SK-N-SH (cell line): ENCODE measurements at regions not wholly inside any gene's neighbourhood (a gene's known extent, or its start where the extent isn't known, plus 50 kb on each side); places are given as distances from the start of the nearest gene placed in this dataset.

Source experiments
- CTCF ChIA-PET: fragments of 300-600, 350-600 bp; formaldehyde crosslinking; extraction: SDS; loops from one replicate; lab custom pipeline; 2021; lab: Yijun Ruan, JAX
- POLR2A ChIA-PET: fragments of 350-600 bp; sonication (Branson Sonifier 250); formaldehyde crosslinking; extraction: SDS; loops from one replicate; lab custom pipeline; 2020; ENCODE audit warnings: antibody characterized with exemption, inconsistent platforms; lab: Yijun Ruan, JAX
- DNase-seq: peaks from one replicate; pipeline ENCODE4 v3.0.0; 2012
- H2AFZ ChIP-seq: fragments of 200-600 bp; sonication (generic); 2 replicates; pipeline ENCODE4 v1.8.1; 2016; ENCODE audit warnings: antibody characterized with exemption, mild to moderate bottlenecking, low read depth
- H3F3A ChIP-seq: fragments of 200-600 bp; sonication (generic); replicated peaks from 2 replicates; pipeline ENCODE3; 2016; ENCODE audit warnings: antibody characterized with exemption, mild to moderate bottlenecking; ENCODE audit not compliant: insufficient read depth
- H3K27ac ChIP-seq, 2 experiments: fragments of 200-500 bp in 1 of 2; fragments of 200-600 bp in 1 of 2; sonication (Bioruptor generic) in 1 of 2; sonication (generic), shearing (Covaris generic) in 1 of 2; 2 replicates each; pipeline versions ENCODE4 v1.5.1 to v1.6.1; 2014 to 2016; ENCODE audit warnings: low read depth in 2 of 2, inconsistent platforms in 1 of 2, low read length in 1 of 2, mild to moderate bottlenecking in 1 of 2, mixed read lengths in 1 of 2
- H3K27me3 ChIP-seq: fragments of 200-600 bp; sonication (generic), shearing (Covaris generic); 2 replicates; pipeline ENCODE4 v1.6.1; 2016; ENCODE audit warnings: mixed run types; ENCODE audit not compliant: insufficient read depth
- H3K36me3 ChIP-seq, 2 experiments: fragments of 200-500 bp in 1 of 2; fragments of 200-600 bp in 1 of 2; sonication (Bioruptor generic) in 1 of 2; sonication (generic) in 1 of 2; replicated peaks in 1 of 2; 2 replicates each; pipeline versions ENCODE3 to v1.5.1; 2014 to 2016; ENCODE audit warnings: low read length in 1 of 2, mild to moderate bottlenecking in 1 of 2; ENCODE audit not compliant: insufficient read depth in 2 of 2, control insufficient read depth in 1 of 2
- H3K4me1 ChIP-seq, 2 experiments: fragments of 200-500 bp in 1 of 2; fragments of 200-600 bp in 1 of 2; sonication (Bioruptor generic) in 1 of 2; sonication (generic), shearing (Covaris generic) in 1 of 2; 2 replicates each; pipeline versions ENCODE4 v1.5.1 to v1.6.1; 2014 to 2016; ENCODE audit warnings: low read depth in 1 of 2, low read length in 1 of 2, mixed run types in 1 of 2; ENCODE audit not compliant: insufficient read depth in 2 of 2, control insufficient read depth in 1 of 2
- H3K4me2 ChIP-seq: fragments of 200-600 bp; sonication (generic), shearing (Covaris generic); 2 replicates; pipeline ENCODE4 v1.6.1; 2017; ENCODE audit warnings: mixed run types
- H3K4me3 ChIP-seq, 2 experiments: fragments of 200-500 bp in 1 of 2; fragments of 200-600 bp in 1 of 2; sonication (Bioruptor generic) in 1 of 2; sonication (generic), shearing (Covaris generic) in 1 of 2; 2 replicates each; pipeline versions ENCODE4 v1.5.1 to v1.8.1; 2014 to 2016; ENCODE audit warnings: low read depth in 2 of 2, inconsistent platforms in 1 of 2, low read length in 1 of 2, mild to moderate bottlenecking in 1 of 2, mixed read lengths in 1 of 2, moderate library complexity in 1 of 2
- H3K79me2 ChIP-seq: fragments of 200-600 bp; sonication (generic); 2 replicates; pipeline ENCODE4 v1.8.1; 2017; ENCODE audit warnings: mild to moderate bottlenecking; ENCODE audit not compliant: insufficient read depth
- H3K9ac ChIP-seq: fragments of 200-600 bp; sonication (generic); 2 replicates; pipeline ENCODE4 v1.6.1; 2017; ENCODE audit warnings: mixed run types
- H3K9me2 ChIP-seq: fragments of 200-600 bp; sonication (generic); 2 replicates; pipeline ENCODE4 v1.6.1; 2017; ENCODE audit warnings: mixed run types
- H3K9me3 ChIP-seq: fragments of 200-600 bp; sonication (generic); 2 replicates; pipeline ENCODE4 v1.6.1; 2017; ENCODE audit warnings: mixed run types, mild to moderate bottlenecking, moderate library complexity
- H4K20me1 ChIP-seq: fragments of 200-600 bp; sonication (generic); 2 replicates; pipeline ENCODE4 v1.6.1; 2017; ENCODE audit warnings: mild to moderate bottlenecking, mixed run types; ENCODE audit not compliant: insufficient read depth
- EP300 ChIP-seq, 2 experiments: IDR thresholded peaks; 2 replicates each; pipeline versions ENCODE4 v1.4.0 to v1.6.1; 2012; ENCODE audit warnings: borderline replicate concordance in 1 of 2, low read depth in 1 of 2, low read length in 1 of 2
- EZH2phosphoT487 ChIP-seq: fragments of 200-600 bp; sonication (generic); IDR thresholded peaks from 2 replicates; pipeline ENCODE4 v1.6.1; 2017; ENCODE audit warnings: low read depth, mixed run types, mild to moderate bottlenecking, antibody characterized with exemption, moderate library complexity, borderline replicate concordance
- FOSL2 ChIP-seq: IDR thresholded peaks from 2 replicates; pipeline ENCODE4 v1.4.0; 2012; ENCODE audit warnings: low read depth, mild to moderate bottlenecking, moderate library complexity, borderline replicate concordance
- GATA2 ChIP-seq: sonication (generic); formaldehyde crosslinking; IDR thresholded peaks from 2 replicates; pipeline ENCODE4 v1.5.0; 2020; ENCODE audit warnings: mild to moderate bottlenecking, missing genetic modification reagents
- IRF3 ChIP-seq: fragments of 150-350 bp; IDR thresholded peaks from 2 replicates; pipeline ENCODE4 v1.6.1; 2016; ENCODE audit warnings: mild to moderate bottlenecking, low read depth, low read length
- MEF2A ChIP-seq: IDR thresholded peaks from 2 replicates; pipeline ENCODE4 v1.4.0; 2012; ENCODE audit warnings: low read depth, borderline replicate concordance
- MXI1 ChIP-seq: IDR thresholded peaks from 2 replicates; pipeline ENCODE4 v1.6.1; 2012; ENCODE audit warnings: mild to moderate bottlenecking, low read depth, low read length, improper control_type of control experiment
- NFIC ChIP-seq: IDR thresholded peaks from 2 replicates; pipeline ENCODE4 v1.4.0; 2012; ENCODE audit warnings: borderline replicate concordance
- RAD21 ChIP-seq: IDR thresholded peaks from 2 replicates; pipeline ENCODE4 v1.6.1; 2012; ENCODE audit warnings: mild to moderate bottlenecking, low read length
- RCOR1 ChIP-seq: fragments of 150-350 bp; IDR thresholded peaks from 2 replicates; pipeline ENCODE4 v1.6.1; 2017; ENCODE audit warnings: antibody characterized with exemption, low read length
- REST ChIP-seq: IDR thresholded peaks from 2 replicates; pipeline ENCODE4 v1.6.1; 2012; ENCODE audit warnings: mild to moderate bottlenecking, low read depth, low read length, moderate library complexity
- RXRA ChIP-seq: IDR thresholded peaks from 2 replicates; pipeline ENCODE4 v1.4.0; 2012; ENCODE audit warnings: low read depth, mild to moderate bottlenecking, borderline replicate concordance
- SIN3A ChIP-seq: IDR thresholded peaks from 2 replicates; pipeline ENCODE4 v1.6.1; 2012; ENCODE audit warnings: low read depth, mild to moderate bottlenecking, low read length, moderate library complexity, borderline replicate concordance
- TAF1 ChIP-seq: IDR thresholded peaks from 2 replicates; pipeline ENCODE4 v1.6.1; 2012; ENCODE audit warnings: low read depth, mild to moderate bottlenecking, low read length, moderate library complexity, borderline replicate concordance
- TEAD4 ChIP-seq: IDR thresholded peaks from 2 replicates; pipeline ENCODE4 v1.4.0; 2012; ENCODE audit warnings: mild to moderate bottlenecking, borderline replicate concordance; ENCODE audit not compliant: insufficient read depth
- USF1 ChIP-seq: IDR thresholded peaks from 2 replicates; pipeline ENCODE4 v1.4.0; 2012; ENCODE audit warnings: low read depth, borderline replicate concordance
- USF2 ChIP-seq: fragments of 150-350 bp; IDR thresholded peaks from 2 replicates; pipeline ENCODE4 v1.6.1; 2017; ENCODE audit warnings: antibody characterized with exemption, low read length, low read depth, borderline replicate concordance
- ZBTB33 ChIP-seq: IDR thresholded peaks from 2 replicates; pipeline ENCODE4 v1.4.0; 2012; ENCODE audit warnings: low read depth, borderline replicate concordance
- WGBS: methylation state at CpG from one replicate; pipeline ENCODE4 v1.1.6; 2017; ENCODE audit warnings: low lambda C conversion rate; 5-methylcytosine and 5-hydroxymethylcytosine counted together

GRCh38 chr2:81171447-81171846 is 866.9 kb upstream of the LRRTM1 start:
- Histone ChIP-seq H3K9me2 (no peaks in the 10 kb centered on the region), H3K4me3 (no peak overlapping the region), H3K36me3 (no peaks in the 10 kb centered on the region), H3K4me2 (no peak overlapping the region), H4K20me1 (no peaks in the 10 kb centered on the region), H3K79me2 (no peaks in the 10 kb centered on the region), H3K27me3 (no peaks in the 10 kb centered on the region), H3K9me3 (no peaks in the 10 kb centered on the region), H3K4me1 (no peaks in the 10 kb centered on the region), H3K27ac (no peak overlapping the region), H2AFZ (no peak overlapping the region), H3F3A (no peaks in the 10 kb centered on the region), H3K9ac (no peak overlapping the region)
- 5% methylated on average over 2 of the region's 2 CpGs for WGBS
- CTCF ChIA-PET = no interaction called here
- TF ChIP-seq TAF1 = no peak
- TF ChIP-seq TEAD4 = no peak
- TF ChIP-seq REST = no peak
- no peak for TF ChIP-seq RXRA
- TF ChIP-seq EZH2phosphoT487 = no peak
- TF ChIP-seq SIN3A = no peak
- TF ChIP-seq NFIC = no peak
- TF ChIP-seq RAD21 = no peak
- TF ChIP-seq MXI1 = no peak
- no peak for TF ChIP-seq RCOR1
- no peak for DNase-seq
- POLR2A ChIA-PET = no interaction called here

- no peaks in the 10 kb centered on the region for H3K79me2 ChIP-seq
- CTCF ChIA-PET = no interaction called here
- POLR2A ChIA-PET = no interaction called here
- H3K9ac ChIP-seq = no peak overlapping the region
- 1% methylated on average over 3 of the region's 3 CpGs for WGBS
- H3K4me2 ChIP-seq = no peak overlapping the region
- no peak for DNase-seq
- no peaks in the 10 kb centered on the region for H3F3A ChIP-seq
- H3K36me3 ChIP-seq = no peaks in the 10 kb centered on the region
- H3K9me2 ChIP-seq = no peaks in the 10 kb centered on the region
- H3K27ac ChIP-seq = no peak overlapping the region
- H3K4me1 ChIP-seq = no peaks in the 10 kb centered on the region
- no peak overlapping the region for H2AFZ ChIP-seq
- no peaks in the 10 kb centered on the region for H3K27me3 ChIP-seq
- TF ChIP-seq IRF3 (no peak), USF1 (no peak), MEF2A (no peak), FOSL2 (no peak), ZBTB33 (no peak), USF2 (no peak), EP300 (IDR thresholded peaks at IDR 0.05; ENCODE audit: borderline replicate concordance in 1 of 2, low read depth in 1 of 2, low read length in 1 of 2) (no peak), MXI1 (no peak), GATA2 (CRISPR knock-in tag) (no peak)
- no peaks in the 10 kb centered on the region for H4K20me1 ChIP-seq
- no peak overlapping the region for H3K4me3 ChIP-seq
- 0 out of 2 replicates have a peak, but pooled peaks cover 3% of the 10 kb centered on the region for H3K9me3 ChIP-seq
Measured at GRCh38 chr2:81163583-81163982, 859.0 kb upstream of the LRRTM1 start.
